ENCODE measurements at regions not wholly inside any gene's neighbourhood (a gene's known extent, or its start where the extent isn't known, plus 50 kb on each side); places are given as distances from the start of the nearest gene placed in this dataset.

GRCh38 chr9:13689925-13690324, 410.4 kb upstream of the MPDZ start:
- no peak overlapping the region for H3K27ac Mint-ChIP-seq
- no peaks in the 10 kb centered on the region for H3K27me3 Mint-ChIP-seq (ENCODE audit: low read depth)
- TF ChIP-seq CTCF (IDR thresholded peaks at IDR 0.05; ENCODE audit: unreplicated experiment) = no peak
- H3K4me3 Mint-ChIP-seq = no peak overlapping the region
- H3K4me1 Mint-ChIP-seq = peaks cover 21% of the 10 kb centered on the region
- H3K36me3 Mint-ChIP-seq = peaks cover 16% of the 10 kb centered on the region
- DNase-seq (ENCODE audit: low spot score in 2 of 2, unreplicated experiment in 2 of 2) = no peak
- H3K9me3 Mint-ChIP-seq = peaks cover 56% of the 10 kb centered on the region

- no peak overlapping the region for H3K4me3 Mint-ChIP-seq
- no peaks in the 10 kb centered on the region for H3K27me3 Mint-ChIP-seq (ENCODE audit: low read depth)
- H3K36me3 Mint-ChIP-seq = peaks cover 14% of the 10 kb centered on the region
- no peak for TF ChIP-seq CTCF (IDR thresholded peaks at IDR 0.05; ENCODE audit: unreplicated experiment)
- no peak for DNase-seq (ENCODE audit: low spot score in 2 of 2, unreplicated experiment in 2 of 2)
- peaks cover 21% of the 10 kb centered on the region for H3K4me1 Mint-ChIP-seq
- H3K9me3 Mint-ChIP-seq = peaks cover 47% of the 10 kb centered on the region
- peak overlapping the region; percentile 70 for H3K27ac Mint-ChIP-seq
These were observed 409.6 kb upstream of the MPDZ start for GRCh38 chr9:13688990-13689600.

DNA sequence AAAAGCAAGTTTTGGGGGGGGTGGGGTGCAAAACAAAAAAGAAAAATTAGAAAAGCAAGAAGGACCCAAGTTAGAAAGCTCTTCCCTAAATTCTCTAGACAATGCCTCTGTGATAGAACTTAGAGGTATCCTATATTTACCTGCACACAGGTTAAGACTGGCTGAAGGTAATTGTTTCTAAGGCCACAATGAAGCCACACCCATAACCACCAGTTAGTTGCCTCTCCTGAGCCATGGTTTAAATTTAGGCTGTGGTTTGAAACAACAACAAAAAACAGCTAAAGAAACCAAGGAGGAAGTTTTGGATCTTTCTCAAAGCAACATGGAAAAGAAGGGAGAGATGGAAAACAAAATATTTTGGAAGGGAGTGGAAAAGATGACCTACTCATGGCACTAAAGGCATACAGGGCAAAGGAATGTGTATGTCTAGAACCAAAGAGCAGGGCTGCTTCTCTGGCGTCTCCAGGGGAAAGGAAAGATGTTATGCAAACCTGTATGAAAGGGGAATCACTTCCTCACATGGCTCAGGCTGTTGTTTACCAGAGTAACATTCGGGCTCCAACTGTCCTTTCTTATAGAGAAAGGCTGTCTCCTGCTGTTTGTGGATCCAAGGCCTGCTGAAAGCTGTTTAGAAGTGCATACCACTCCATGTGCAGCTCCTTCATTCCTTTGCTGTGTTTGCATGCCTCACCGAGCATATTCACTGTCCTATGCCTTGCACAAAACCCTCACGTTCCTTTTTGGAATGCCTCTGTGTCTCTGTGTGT, 408.9 kb upstream of the MPDZ start:
- no peaks in the 10 kb centered on the region for H3K27me3 Mint-ChIP-seq (ENCODE audit: low read depth)
- peaks cover 21% of the 10 kb centered on the region for H3K4me1 Mint-ChIP-seq
- peak overlapping the region; percentile 70 for H3K27ac Mint-ChIP-seq
- no peak for DNase-seq (ENCODE audit: low spot score in 2 of 2, unreplicated experiment in 2 of 2)
- H3K4me3 Mint-ChIP-seq = no peak overlapping the region
- peaks cover 41% of the 10 kb centered on the region for H3K9me3 Mint-ChIP-seq
- peaks cover 12% of the 10 kb centered on the region for H3K36me3 Mint-ChIP-seq
- no peak for TF ChIP-seq CTCF (IDR thresholded peaks at IDR 0.05; ENCODE audit: unreplicated experiment)

DNA sequence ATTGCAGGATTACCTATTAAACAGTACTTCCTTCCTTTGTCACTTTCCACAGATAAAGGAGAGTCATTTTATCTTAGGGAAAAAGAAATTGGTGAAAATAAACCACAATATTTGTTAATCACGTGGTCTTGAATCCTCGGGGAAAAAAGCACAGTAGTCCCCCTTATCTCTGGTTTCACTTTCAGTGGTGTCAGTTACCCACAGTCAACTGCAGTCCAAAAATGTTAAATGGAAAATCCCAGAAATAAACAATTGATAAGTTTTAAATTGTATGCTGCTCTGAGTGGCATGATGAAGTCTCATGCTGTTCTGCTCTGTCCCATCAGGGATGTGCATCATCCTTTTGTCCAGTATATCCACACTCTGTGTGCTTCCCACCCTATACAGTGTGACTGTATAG, 405.2 kb upstream of the MPDZ start:
- Mint-ChIP-seq H3K27ac (peak overlapping the region; percentile 21), H3K4me3 (no peak overlapping the region), H3K4me1 (peaks cover 18% of the 10 kb centered on the region), H3K36me3 (peaks cover 6% of the 10 kb centered on the region), H3K9me3 (peaks cover 28% of the 10 kb centered on the region), H3K27me3 (ENCODE audit: low read depth) (no peaks in the 10 kb centered on the region)
- no peak for TF ChIP-seq CTCF (IDR thresholded peaks at IDR 0.05; ENCODE audit: unreplicated experiment)
- DNase-seq (ENCODE audit: low spot score in 2 of 2, unreplicated experiment in 2 of 2) = no peak

- Mint-ChIP-seq H3K27ac (no peak overlapping the region), H3K4me3 (no peak overlapping the region), H3K36me3 (no peaks in the 10 kb centered on the region), H3K9me3 (peaks cover 9% of the 10 kb centered on the region), H3K27me3 (ENCODE audit: low read depth) (no peaks in the 10 kb centered on the region), H3K4me1 (peaks cover 6% of the 10 kb centered on the region)
- DNase-seq (ENCODE audit: low spot score in 2 of 2, unreplicated experiment in 2 of 2) = no peak
- no peak for TF ChIP-seq CTCF (IDR thresholded peaks at IDR 0.05; ENCODE audit: unreplicated experiment)
These were observed 398.3 kb upstream of the MPDZ start for GRCh38 chr9:13677801-13678200.
